ENCODE measurements at regions not wholly inside any gene's neighbourhood (a gene's known extent, or its start where the extent isn't known, plus 50 kb on each side); places are given as distances from the start of the nearest gene placed in this dataset.
"Not testable (repeated sequence)": the region's sequence is repeated elsewhere in the genome, so short reads cannot be mapped to it uniquely, and the experiment has no call there.

- DNase-seq = no peak
Observed at GRCh38 chr4:156390599-156391324, 437.1 kb upstream of the CTSO start.

GRCh38 chr4:156388826-156389225, 435.2 kb upstream of the CTSO start:
- DNase-seq = no peak

DNA sequence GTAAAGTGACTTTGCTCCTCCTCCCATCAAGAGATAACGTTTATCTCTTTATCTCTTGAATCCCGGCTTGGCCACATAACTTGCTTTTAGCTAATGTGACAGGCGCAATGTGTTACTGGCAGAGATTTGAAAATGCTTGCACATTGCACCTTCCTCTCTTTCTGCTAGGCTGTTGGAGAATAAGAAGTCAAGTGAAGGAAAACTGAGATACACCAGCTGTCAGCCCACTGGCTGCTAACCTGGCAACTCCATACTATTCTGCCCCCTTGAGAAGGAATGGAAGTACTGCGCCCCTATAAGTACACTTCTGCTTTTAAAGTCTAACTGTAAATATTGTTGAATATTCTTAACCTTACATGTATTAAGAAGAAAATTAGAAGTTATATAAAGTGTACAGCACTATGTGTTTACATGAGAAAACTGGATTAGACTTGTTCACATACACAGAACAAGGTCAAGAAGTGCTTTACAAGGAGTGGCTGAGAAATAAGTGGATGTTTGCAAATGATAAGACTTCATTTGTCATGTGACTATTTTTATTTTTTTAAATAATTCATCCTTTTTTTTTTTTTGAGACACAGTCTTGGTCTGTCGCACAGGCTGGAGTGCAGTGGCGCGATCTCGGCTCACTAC, 424.5 kb upstream of the CTSO start:
- no peak for DNase-seq

DNA sequence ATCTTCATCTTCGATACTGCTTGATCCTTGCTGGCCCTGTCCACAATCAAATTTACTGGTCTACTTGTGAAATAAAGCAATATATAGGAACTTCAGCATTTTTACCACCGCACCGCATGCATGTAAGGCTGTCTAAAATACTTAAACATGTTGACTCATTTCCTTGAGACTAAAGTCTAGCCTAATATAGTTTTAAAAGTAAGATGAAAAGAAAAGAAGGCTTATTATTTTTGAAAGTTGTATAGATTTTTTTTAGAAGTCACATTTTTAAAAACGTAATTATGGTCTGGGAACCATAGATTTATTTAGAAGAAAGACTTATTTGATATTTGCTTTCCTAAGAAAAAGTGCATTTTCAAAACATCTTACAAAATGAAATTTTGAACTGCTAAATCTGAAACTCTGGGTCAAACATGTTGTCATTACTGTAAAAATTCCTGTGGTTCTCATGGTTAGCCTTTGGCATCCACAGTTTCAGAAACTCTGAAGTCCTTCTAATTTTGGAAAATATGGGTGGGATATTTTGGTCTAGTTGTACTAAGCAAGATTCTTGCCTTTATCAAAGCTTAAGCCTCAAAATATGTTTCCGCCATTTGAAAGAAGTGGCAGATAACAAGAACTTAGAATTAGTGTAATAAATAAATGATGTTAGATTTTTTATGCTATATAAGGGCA, 423.5 kb upstream of the CTSO start:
- DNase-seq = no peak

DNA sequence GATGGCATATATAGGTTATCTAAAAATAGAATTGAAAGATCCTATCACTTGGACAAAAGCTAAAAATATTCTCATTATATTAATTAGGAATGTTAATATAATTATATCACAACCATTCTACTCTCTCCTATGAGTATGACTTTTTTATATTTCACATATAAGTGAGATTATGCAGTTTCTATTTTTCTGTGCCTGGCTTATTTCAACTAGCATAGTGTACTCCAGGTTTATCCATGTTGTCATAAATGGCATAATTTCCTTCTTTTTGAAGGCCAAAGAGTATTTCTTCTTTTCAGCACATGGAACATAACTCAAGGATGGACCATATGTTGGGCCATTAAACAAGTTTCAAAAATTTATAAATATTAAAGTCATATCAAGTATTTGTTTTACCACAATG, 421.2 kb upstream of the CTSO start:
- DNase-seq = no peak

- no peak for DNase-seq
Observed at GRCh38 chr4:156374069-156374468, 420.4 kb upstream of the CTSO start.

DNA sequence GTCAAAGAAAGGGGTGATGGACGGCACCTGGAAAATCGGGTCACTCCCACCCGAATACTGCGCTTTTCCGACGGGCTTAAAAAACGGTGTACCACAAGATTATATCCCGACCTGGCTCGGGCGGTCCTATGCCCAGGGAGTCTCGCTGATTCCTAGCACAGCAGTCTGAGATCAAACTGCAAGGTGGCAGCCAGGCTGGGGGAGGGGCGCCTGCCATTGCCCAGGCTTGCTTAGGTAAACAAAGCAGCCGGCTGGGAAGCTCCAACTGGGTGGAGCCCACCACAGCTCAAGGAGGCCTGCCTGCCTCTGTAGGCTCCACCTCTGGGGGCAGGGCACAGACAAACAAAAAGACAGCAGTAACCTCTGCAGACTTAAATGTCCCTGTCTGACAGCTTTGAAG, 413.8 kb upstream of the CTSO start:
- DNase-seq = not testable (repeated sequence)

DNA sequence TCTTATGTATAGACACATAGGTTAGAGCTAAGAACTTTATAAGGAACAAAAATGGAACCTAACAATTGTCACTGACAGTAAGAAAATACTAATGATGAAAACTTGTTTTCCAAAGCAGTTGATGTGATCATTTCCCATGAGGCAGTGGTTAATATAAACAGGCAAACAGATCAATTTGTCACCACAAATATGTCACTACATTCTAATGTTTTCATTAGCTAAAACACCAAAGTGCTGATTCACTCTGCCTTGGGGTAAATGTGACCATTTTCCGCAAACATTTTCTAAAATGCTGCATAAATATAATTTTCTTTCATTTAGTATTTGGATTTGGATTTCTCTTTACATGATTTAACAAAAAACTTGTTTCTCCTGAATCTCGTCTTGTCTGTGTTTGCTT, 408.9 kb upstream of the CTSO start:
- DNase-seq = no peak

DNA sequence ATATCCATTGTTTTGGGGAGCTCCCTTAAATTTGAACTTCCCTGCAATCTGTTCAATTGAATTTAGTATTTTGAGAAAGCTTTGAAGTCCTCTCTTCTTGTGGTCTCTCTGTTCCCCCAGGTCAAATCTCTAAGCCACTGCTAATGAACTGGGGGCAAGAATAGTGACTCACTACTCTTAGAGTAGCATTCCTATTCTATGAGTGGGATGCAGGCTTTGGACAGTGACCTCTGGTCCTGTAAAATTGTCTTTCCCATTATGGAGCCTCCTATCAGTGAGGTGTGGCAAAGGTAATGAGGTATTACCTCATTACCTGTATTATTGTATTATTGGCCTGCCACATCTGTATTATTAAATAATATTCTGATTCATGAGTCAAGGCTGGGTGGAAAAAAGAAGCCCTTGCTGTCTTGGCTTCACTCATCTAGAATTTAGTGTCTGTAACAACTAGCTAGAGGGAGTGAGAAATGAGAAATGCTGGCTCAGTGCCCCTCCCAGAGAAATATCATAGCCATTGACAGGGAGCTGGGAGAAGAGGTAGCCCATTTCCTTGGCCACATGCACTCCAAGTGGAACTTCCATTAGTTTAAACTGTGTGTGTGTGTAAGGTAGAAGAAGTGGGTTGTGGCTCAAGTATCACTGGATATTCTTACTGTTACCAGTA, 393.9 kb upstream of the CTSO start:
- no peak for DNase-seq

DNA sequence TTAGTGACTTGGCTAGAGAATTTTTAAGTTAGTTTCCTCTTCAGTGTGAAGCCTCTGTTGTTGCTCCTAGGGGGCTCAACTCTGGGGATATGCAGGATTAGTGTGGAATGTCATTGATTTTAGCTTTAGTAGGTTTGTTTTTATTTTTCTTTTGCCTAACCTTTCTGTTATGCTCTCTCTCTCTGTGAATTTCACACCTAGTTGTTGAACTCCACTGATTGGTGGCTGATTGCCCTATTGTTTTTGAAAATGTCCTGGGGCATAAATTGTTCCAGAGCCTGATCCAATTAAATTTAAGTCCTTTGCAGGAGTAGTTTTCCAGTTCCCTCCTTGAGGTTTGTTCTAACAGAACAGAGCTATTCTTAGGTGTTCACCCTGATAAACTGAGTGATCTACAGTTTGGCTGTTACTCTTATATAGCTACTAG, 393.3 kb upstream of the CTSO start:
- no peak for DNase-seq

GRCh38 chr4:156344397-156344796, 390.7 kb upstream of the CTSO start:
- DNase-seq = no peak

- DNase-seq = no peak
Observed at GRCh38 chr4:156336511-156336910, 382.8 kb upstream of the CTSO start.

- DNase-seq = no peak
Observed at GRCh38 chr4:156335721-156336120, 382.1 kb upstream of the CTSO start.

DNA sequence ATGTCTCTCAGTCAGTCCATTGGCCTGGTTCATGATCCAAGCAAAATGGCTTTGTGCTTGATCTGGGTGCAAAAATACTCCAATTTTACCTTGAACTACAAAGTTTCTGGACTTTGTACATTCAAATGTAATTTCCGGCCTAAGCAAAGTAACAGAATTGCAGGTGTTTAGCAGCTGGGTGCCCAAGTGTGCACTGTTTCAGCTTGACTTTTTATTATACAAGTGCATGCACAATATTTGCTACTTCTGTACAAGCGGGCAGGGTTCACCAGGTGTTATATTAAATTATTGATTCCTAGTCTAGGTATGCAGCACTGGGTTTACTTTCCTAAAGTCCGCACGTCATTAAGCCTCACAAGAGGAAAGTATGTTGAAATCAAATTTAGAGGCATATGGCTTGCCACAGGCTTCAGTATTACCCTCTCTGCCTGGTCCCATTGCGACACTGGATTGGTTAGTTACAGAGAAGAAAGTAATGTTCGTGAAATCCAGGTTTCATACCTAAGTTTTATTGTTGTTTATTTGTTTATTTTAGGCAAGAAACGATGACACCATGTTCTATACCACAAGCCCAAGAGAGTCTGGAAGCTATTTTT, 376.9 kb upstream of the CTSO start:
- DNase-seq = no peak

- DNase-seq = no peak
Observed at GRCh38 chr4:156329779-156330178, 376.1 kb upstream of the CTSO start.

DNA sequence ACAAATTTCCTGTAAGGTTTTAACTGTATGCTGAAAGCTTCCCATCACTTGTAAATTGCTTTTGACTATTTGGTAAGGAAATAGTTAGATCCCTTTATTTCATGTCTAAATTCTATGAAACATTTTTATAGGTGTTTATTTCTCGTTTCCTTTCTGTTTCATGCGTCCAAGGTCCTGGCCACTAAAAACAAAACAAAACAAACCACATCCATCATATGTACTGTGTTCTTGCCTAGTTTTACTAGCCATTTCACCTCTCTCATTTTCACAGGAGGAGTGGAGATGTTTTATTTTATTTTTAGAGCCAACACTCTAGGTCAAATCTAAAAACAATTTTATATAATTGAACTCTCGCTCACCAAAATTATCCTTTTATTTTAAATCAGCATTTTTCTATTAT, 375.2 kb upstream of the CTSO start:
- DNase-seq = no peak

DNA sequence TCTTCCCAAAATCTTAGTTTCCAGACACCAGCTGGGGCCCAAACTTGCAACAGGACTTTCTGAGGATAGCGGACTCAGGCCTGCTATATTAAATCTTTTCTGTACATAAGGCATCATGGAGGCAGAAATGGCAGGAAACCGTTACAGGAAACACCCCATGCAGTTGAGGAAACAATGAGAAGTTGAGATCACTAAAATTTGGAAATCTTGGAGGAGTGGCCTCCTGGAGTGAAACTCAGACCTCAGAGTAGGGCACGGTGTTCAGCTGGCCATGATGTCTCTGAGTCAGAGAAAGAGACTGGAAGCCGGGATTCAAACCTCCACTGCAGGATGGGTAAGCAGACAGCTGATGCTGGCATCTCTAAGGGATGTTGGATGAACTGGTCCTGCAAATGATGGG, 372.6 kb upstream of the CTSO start:
- DNase-seq = no peak

- DNase-seq = no peak
Observed at GRCh38 chr4:156322592-156322991, 368.9 kb upstream of the CTSO start.

GRCh38 chr4:156321203-156321602, 367.5 kb upstream of the CTSO start:
- no peak for DNase-seq

GRCh38 chr4:156313497-156313896, 359.8 kb upstream of the CTSO start:
- DNase-seq = no peak

GRCh38 chr4:156312261-156312847, 358.7 kb upstream of the CTSO start:
- no peak for DNase-seq

DNA sequence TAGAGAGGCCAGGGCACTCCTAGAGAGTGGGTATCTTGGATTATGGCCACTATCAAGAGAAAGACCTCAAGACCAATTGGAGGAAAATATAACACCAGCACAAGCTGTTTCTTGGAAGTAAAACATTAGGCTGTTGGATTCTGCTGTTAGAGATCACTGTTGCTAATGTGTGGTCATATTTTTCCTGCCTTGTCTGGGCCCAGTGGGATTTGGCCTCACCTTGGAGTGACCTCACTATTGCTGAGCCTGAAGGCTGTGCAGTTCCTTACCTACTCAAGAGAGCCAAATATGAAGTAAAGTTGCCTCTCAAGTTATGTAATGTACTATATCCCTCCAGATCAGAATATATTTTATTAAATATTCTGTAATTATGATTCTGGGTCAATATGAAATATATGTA, 355.4 kb upstream of the CTSO start:
- DNase-seq = no peak

DNA sequence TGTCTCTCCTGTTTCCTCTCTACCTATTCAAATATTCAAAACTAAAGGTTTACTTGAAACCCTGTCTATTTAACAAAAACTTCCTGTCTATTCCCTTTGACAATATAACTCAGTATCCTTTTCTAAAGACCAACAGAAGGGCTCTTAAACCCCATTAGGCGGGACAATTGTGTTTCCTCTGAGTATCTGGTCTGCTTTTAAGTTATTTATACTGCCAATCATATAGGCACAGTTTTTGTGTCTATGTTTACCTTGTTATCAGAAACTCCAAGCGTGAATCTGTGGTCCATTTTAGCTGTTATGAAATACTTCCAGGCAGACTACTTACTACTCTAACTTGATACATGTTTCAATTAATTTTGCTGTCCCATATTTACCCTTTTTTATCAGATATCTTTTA, 350.0 kb upstream of the CTSO start:
- DNase-seq = no peak

Measured in T-helper 1 cell (primary cell).